Upper lobe of right lung (tissue), 1 donor: ENCODE measurements at regions not wholly inside any gene's neighbourhood (a gene's known extent, or its start where the extent isn't known, plus 50 kb on each side); places are given as distances from the start of the nearest gene placed in this dataset.
A peak's percentile ranks its signal among the peaks of the same experiment; 100 is the strongest.

Source experiments
- ATAC-seq: fragments of 200-7000 bp; cut with Tn5 transposase; one replicate; pipeline ENCODE4 v1.9.1; 2020; ENCODE audit warnings: mild to moderate bottlenecking, moderate library complexity
- DNase-seq: peaks from one replicate; pipeline ENCODE4 v3.0.0-alpha.2; 2020
- H3K27ac ChIP-seq: fragments of 200-600 bp; one replicate; pipeline ENCODE4 v1.8.0; 2022
- H3K27me3 ChIP-seq: fragments of 200-600 bp; one replicate; pipeline ENCODE4 v1.8.0; 2022; ENCODE audit warnings: mild to moderate bottlenecking
- H3K36me3 ChIP-seq: fragments of 200-600 bp; one replicate; pipeline ENCODE4 v1.8.0; 2022
- H3K4me1 ChIP-seq: fragments of 200-600 bp; one replicate; pipeline ENCODE4 v1.8.0; 2022
- H3K4me3 ChIP-seq: fragments of 200-600 bp; one replicate; pipeline ENCODE4 v1.8.0; 2022; ENCODE audit warnings: mild to moderate bottlenecking
- H3K9me3 ChIP-seq: fragments of 200-600 bp; one replicate; pipeline ENCODE4 v1.8.0; 2022
- CTCF ChIP-seq: fragments of 200-600 bp; IDR thresholded peaks from one replicate; pipeline ENCODE4 v1.8.0; 2022; ENCODE audit warnings: antibody characterized with exemption
- intact Hi-C: fragments of 100-400 bp; cut with DNase I; formaldehyde crosslinking; loops from one replicate; pipeline ENCODE4 v1.11.0; 2022
- donor health status: DM: no; HTN: yes; CAD: no; lungs with severe emphysema.

- intact Hi-C loops: no loop called here
- ATAC-seq (peak; percentile 12), DNase-seq (no peak)
- Histone ChIP-seq H3K4me1 (no peaks in the 10 kb centered on the region), H3K4me3 (no peak overlapping the region), H3K27me3 (no peaks in the 10 kb centered on the region), H3K36me3 (no peaks in the 10 kb centered on the region), H3K9me3 (no peaks in the 10 kb centered on the region), H3K27ac (no peak overlapping the region)
- no peak for TF ChIP-seq CTCF
These were observed 312.5 kb downstream of the MYCN start for GRCh38 chr2:16252891-16253290.

- H3K27me3 ChIP-seq: no peaks in the 10 kb centered on the region
- TF ChIP-seq CTCF: no peak
- ATAC-seq (peak; percentile 69), DNase-seq (peak; percentile 69)
- intact Hi-C loops: no loop called here
- no peak overlapping the region for H3K27ac ChIP-seq
- no peaks in the 10 kb centered on the region for H3K9me3 ChIP-seq
- no peak overlapping the region for H3K4me3 ChIP-seq
- no peaks in the 10 kb centered on the region for H3K4me1 ChIP-seq
- H3K36me3 ChIP-seq: no peaks in the 10 kb centered on the region
These were observed 311.9 kb downstream of the MYCN start for GRCh38 chr2:16252251-16252650.

- intact Hi-C loops: no loop called here
- Histone ChIP-seq H3K4me1 (no peaks in the 10 kb centered on the region), H3K27ac (no peak overlapping the region), H3K36me3 (no peaks in the 10 kb centered on the region), H3K4me3 (no peak overlapping the region), H3K9me3 (no peaks in the 10 kb centered on the region), H3K27me3 (no peaks in the 10 kb centered on the region)
- no peak for TF ChIP-seq CTCF
- DNase-seq (no peak), ATAC-seq (no peak)
These were observed 311.3 kb downstream of the MYCN start for GRCh38 chr2:16251511-16252225.

GRCh38 chr2:16250886-16251285 is 310.5 kb downstream of the MYCN start:
- ATAC-seq: peak; percentile 30
- no peak for TF ChIP-seq CTCF
- H3K27ac ChIP-seq: no peak overlapping the region

GRCh38 chr2:16250466-16250865 is 310.1 kb downstream of the MYCN start:
- H3K4me3 ChIP-seq: no peak overlapping the region
- ATAC-seq: no peak
- H3K27me3 ChIP-seq: no peaks in the 10 kb centered on the region
- intact Hi-C loops: no loop called here
- no peak for TF ChIP-seq CTCF
- H3K27ac ChIP-seq: no peak overlapping the region
- no peaks in the 10 kb centered on the region for H3K36me3 ChIP-seq
- no peak for DNase-seq
- H3K9me3 ChIP-seq: no peaks in the 10 kb centered on the region
- H3K4me1 ChIP-seq: no peaks in the 10 kb centered on the region

More at GRCh38 chr2:16250886-16251285, 310.5 kb downstream of the MYCN start:
- H3K9me3 ChIP-seq: no peaks in the 10 kb centered on the region
- H3K36me3 ChIP-seq: no peaks in the 10 kb centered on the region
- H3K4me3 ChIP-seq: no peak overlapping the region
- no peak for DNase-seq
- intact Hi-C loops: no loop called here
- no peaks in the 10 kb centered on the region for H3K27me3 ChIP-seq
- H3K4me1 ChIP-seq: no peaks in the 10 kb centered on the region

GRCh38 chr2:16250056-16250425 is 309.7 kb downstream of the MYCN start:
- Histone ChIP-seq H3K36me3 (no peaks in the 10 kb centered on the region), H3K27ac (no peak overlapping the region), H3K4me3 (no peak overlapping the region), H3K4me1 (no peaks in the 10 kb centered on the region), H3K9me3 (no peaks in the 10 kb centered on the region), H3K27me3 (no peaks in the 10 kb centered on the region)
- no peak for TF ChIP-seq CTCF
- DNase-seq (no peak), ATAC-seq (no peak)
- intact Hi-C loops: no loop called here
